ENCODE measurements at regions not wholly inside any gene's neighbourhood (a gene's known extent, or its start where the extent isn't known, plus 50 kb on each side); places are given as distances from the start of the nearest gene placed in this dataset.

DNA sequence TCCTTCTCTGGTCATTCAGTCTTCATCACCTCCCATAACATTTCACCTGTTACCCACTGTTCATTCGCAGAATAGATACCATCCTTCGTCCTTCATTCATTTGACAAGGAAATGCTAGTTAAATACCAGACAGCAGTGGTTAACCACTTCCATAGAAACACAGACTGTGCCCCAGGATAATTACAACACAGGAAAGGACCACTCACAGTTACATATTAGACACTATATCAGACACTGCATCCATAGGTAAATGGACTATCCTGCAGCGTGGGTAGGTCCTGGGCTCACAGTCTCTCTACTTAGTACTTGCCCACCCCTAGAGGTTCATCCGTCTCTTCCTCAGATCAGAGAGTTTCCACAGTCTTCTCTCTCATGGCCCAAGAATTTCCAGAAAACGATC lies 1044.6 kb downstream of the VRK1 start:
- FAIRE-seq = no peak
- no peak for DNase-seq (ENCODE audit: insufficient read length, low spot score)
- TF ChIP-seq POLR2A (IDR thresholded peaks at IDR 0.05; ENCODE audit: low read depth, low read length) = no peak

DNA sequence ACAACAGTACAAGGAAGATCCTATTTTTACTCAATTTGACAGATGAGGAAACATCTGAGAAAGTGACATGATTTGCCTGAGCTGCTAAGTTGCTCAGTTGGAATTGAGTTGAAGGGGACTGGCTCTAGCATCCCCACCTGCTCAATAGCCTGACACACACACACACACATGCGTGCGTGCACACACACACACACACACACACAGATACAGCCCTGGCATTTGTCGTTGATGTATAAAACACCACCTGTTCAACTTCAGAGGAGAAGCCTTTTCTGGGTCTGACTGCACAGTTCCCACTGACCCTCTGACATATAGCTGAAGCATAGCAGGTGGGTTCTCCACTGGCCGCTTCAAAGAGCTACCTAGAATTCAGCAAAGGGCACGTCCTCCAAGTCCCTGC lies 1045.9 kb downstream of the VRK1 start:
- no peak for FAIRE-seq
- no peak for TF ChIP-seq POLR2A (IDR thresholded peaks at IDR 0.05; ENCODE audit: low read depth, low read length)
- DNase-seq (ENCODE audit: insufficient read length, low spot score) = no peak

DNA sequence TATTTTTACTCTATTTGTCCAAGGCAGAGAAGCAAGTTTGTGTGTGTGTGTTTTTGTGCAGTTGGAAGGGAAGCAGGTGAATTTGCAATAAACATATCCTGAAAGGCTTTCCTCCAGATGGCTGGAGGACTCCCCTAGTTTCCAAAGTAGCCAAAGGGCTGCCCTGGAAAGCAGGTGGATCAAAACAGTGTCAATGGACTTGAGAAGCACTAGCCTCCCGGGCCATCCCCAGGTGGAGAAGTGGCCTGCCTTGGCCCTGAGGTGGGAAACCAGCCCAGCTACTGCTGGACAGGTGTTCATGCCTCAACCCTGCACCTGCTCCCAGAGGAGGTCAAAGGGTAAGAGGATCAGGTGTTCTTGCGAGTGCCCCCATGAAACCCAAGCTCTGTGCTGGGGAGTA lies 1046.9 kb downstream of the VRK1 start:
- TF ChIP-seq POLR2A (IDR thresholded peaks at IDR 0.05; ENCODE audit: low read depth, low read length) = no peak
- DNase-seq (ENCODE audit: insufficient read length, low spot score) (no peak), FAIRE-seq (no peak)

DNA sequence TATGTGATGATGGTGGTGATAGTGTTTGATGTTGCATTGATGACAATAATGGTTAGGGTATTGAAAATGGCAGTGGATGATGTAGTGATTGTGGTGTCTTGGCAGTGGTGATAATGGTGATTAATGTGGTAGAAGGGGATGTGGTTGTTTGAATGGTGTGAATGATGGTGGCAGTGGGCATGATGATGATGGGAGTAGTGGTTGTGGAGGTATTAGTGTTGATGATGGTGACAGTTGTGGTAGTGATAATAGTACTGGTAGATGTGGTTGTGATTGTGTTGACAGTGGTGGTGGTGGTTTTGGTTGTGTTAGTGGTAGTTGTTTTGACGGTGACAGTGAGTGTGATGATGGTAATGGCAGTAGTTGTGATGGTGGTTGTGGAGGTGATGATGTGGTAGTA lies 1049.0 kb downstream of the VRK1 start:
- FAIRE-seq = no peak
- TF ChIP-seq POLR2A (IDR thresholded peaks at IDR 0.05; ENCODE audit: low read depth, low read length) = no peak

DNA sequence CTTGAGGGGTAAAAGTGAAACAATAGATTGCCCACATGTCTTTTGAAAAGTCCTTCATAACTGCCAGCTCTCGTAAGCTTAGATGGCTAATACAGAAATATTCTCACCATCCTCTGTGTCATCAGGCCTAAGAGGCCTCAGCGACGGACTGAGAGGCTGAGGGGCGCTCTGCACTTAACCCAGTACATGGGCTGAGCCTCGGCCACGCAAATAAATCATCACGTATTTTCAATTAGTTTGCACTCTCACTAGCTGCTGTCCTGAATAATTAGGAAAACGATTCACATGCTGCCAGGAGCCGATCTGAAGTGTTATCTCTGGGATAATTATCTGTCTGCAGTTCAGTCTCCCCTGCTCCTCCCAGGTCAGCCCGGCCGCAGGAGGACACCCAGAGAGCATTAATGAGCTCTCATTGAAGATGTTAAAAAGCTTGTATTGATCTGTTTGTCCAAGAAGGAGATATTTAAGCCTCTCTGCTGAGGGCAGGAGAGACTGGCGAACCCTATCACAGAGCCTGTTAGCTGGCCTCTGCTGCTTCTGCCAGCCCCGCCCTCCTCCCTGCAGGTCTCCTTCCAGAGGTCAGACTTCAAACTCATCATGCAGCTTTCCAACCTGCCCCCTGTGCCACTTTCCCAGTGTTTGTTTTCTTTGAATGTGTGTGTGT lies 1051.3 kb downstream of the VRK1 start:
- FAIRE-seq (no peak), DNase-seq (ENCODE audit: insufficient read length, low spot score) (no peak)
- no peak for TF ChIP-seq POLR2A (IDR thresholded peaks at IDR 0.05; ENCODE audit: low read depth, low read length)

More for the DNA sequence above, 1049.0 kb downstream of the VRK1 start:
- no peak for DNase-seq (ENCODE audit: insufficient read length, low spot score)

DNA sequence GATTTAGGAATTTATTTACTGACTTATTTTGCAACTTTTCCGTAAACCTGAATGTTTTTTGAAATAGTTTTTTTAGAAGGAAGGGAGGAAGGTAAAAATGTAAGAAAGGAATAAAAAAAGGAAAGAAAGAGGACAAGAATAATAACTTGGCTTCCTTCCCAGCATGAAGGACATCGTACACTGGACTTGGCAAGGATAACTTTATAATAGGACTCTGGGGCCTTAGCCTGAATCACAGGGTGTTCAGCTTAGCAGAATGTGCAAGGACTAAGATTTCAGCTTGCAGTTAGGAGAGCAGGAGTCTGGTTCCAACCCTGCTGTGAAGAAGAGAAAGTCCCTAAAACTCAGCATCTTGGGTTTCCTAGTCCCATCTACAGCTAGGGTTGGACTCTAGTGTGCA lies 1053.3 kb downstream of the VRK1 start:
- DNase-seq (ENCODE audit: insufficient read length, low spot score) (no peak), FAIRE-seq (no peak)
- TF ChIP-seq POLR2A (IDR thresholded peaks at IDR 0.05; ENCODE audit: low read depth, low read length) = no peak

DNA sequence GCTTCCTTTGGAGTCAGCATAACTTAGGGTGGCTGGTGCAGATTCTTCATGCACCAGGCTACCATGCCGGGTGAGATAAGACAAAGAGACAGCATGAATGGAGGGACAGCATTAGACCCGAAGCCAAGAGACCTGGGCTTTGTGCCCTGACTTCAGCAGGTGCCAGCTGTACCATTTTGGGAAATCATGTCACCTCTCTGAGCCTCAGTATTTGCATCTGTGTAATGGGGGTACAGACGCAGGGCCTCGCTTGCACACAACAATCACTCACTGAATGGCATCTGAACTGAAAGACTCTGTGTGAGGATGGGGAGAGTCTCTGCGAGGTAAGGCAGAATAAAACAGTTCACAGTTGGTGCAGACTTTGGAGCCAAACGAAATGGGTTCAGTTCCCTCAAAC lies 1053.7 kb downstream of the VRK1 start:
- no peak for TF ChIP-seq POLR2A (IDR thresholded peaks at IDR 0.05; ENCODE audit: low read depth, low read length)
- DNase-seq (ENCODE audit: insufficient read length, low spot score) = no peak
- no peak for FAIRE-seq

DNA sequence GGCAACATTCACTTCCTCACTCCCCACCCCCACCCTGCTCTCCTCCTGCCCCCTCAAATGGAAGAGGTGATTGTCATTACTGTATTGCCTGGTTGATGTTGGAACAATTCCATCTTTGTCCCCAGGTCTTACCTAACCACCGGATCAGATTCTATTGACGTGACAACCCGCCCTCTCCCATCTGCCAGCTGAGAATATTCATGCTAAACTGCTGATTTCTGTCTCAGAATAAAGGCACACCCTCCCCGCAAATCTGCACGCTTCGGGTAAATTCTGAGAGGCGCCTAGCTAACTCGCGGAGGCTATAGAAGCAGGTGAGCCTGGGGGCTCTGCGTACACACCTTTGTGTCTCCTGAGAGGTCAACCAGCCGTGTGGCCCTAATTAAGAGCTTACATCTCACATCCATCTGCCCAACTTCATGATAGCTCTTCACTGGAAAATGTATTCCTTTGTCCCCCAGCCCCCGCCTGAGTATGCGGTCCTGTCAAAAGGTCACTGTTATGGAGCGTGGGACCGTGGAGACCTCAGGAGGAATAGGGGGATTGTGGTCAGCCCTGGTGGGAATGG lies 1054.3 kb downstream of the VRK1 start:
- no peak for FAIRE-seq
- TF ChIP-seq POLR2A (IDR thresholded peaks at IDR 0.05; ENCODE audit: low read depth, low read length) = no peak
- DNase-seq (ENCODE audit: insufficient read length, low spot score) = no peak

DNA sequence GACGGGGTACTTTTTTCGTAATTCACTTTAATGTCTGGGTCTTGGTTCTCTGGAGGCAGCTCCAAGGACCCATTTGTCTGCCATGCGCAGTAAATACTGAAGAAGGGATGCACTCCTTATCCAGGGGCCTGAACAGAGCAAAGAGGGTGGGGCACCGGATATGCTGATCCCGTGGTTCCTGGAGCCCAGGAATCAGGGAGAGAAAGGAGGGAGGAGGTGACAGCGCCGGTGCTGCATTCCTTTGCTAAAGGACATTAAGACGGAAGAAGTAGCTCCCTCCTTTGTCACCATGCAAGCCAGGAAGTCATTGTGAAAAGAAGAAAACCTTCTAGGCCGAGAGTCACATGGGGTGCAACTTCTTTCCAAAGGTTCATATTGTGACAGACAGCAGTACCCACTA lies 1057.7 kb downstream of the VRK1 start:
- no peak for TF ChIP-seq POLR2A (IDR thresholded peaks at IDR 0.05; ENCODE audit: low read depth, low read length)

DNA sequence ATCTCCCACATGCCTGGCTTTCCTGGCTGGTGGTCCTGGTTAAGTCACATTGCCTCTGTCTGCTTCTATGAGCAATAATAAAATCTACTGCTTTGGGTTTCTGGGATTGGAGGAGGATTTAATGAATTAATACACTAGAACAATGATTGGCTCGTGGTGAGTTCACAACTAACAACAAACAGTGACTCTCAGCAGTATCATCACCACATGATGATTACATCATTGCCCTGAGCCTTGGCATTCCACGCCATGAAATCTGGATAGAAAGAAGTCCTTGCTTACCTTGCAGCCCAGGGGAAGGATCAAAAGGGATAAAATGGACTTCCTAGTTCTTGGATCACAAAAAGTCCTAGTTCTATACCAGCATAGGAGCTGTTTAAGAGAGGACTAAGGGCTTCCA lies 1069.0 kb downstream of the VRK1 start:
- DNase-seq (ENCODE audit: insufficient read length, low spot score) = no peak
- no peak for FAIRE-seq
- TF ChIP-seq POLR2A (IDR thresholded peaks at IDR 0.05; ENCODE audit: low read depth, low read length) = no peak

More for the DNA sequence above, 1057.7 kb downstream of the VRK1 start:
- no peak for DNase-seq (ENCODE audit: insufficient read length, low spot score)
- no peak for FAIRE-seq

DNA sequence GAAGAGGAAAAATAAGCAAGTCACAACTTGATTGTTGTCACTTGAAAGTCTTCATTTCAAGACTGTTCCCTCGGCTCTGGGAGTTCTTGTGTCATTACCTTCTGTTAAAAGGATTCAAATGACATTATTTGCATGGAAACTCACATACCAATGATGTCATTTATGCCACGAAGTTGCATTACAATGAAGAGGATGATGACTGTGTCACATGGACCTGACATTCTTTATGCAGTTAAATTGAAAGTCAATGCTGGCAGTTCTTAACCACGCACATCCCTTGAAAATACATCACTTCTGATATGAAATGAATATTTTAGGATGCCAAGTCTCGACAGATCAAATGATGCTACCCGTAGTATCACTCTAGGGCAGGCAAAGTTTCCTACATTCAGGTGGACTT lies 1069.5 kb downstream of the VRK1 start:
- FAIRE-seq = no peak
- DNase-seq (ENCODE audit: insufficient read length, low spot score) = no peak
- TF ChIP-seq POLR2A (IDR thresholded peaks at IDR 0.05; ENCODE audit: low read depth, low read length) = no peak

DNA sequence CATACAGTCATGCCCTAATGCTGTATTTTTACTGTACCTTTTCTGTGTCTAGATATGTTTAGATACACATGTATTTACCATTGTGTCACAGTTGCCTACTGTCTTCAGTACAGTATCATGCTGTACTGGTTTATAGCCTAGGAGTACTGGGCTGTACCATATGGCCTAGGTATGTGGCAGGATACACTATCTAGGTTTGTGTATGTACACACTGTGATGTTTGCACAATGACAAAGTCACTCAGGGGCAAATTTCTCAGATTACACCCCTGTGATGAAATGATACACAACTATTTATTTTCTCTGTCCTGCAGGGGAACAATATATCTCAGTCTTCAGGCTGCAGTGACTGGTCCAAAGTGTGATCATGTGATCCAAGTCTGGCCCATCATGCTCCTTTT lies 1076.1 kb downstream of the VRK1 start:
- no peak for TF ChIP-seq POLR2A (IDR thresholded peaks at IDR 0.05; ENCODE audit: low read depth, low read length)
- DNase-seq (ENCODE audit: insufficient read length, low spot score) (no peak), FAIRE-seq (no peak)

DNA sequence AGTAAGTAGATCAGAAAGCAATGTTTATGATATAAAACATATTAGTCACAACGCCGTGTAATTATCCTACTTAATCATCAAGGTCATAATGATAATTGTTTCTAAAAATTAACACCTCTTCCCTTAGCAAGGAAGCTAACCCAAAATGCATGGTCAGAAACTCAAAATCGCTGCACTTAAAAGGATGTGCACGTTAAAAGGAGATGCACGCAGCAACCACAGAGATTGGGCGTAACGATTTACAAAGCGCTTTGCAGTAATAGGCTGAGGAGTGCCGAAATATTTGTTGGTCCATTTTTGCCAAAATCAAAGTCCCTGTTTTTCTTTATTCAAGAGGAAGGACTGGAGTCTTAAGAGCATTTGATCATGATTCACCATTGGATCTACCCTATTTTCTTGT lies 1077.2 kb downstream of the VRK1 start:
- FAIRE-seq (no peak), DNase-seq (ENCODE audit: insufficient read length, low spot score) (no peak)
- no peak for TF ChIP-seq POLR2A (IDR thresholded peaks at IDR 0.05; ENCODE audit: low read depth, low read length)

DNA sequence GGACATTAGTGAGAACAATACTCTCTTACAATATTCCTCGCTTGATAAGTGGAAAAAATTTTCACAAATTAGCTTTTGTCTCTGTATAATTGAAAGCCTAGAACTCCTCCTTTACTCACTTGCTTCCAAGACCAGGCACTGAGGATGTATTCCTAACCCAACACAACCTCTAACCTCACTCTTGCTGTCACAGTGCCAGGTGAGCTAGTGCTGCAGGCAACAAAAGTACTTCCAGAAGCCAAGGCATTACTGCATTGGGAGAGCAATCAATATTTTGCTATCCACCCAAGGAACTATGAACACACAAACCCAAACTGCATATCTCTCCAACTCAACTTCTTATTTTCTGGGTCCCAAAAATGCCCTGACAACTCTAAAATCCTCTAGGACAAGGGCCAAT lies 1081.0 kb downstream of the VRK1 start:
- no peak for FAIRE-seq
- no peak for DNase-seq (ENCODE audit: insufficient read length, low spot score)
- TF ChIP-seq POLR2A (IDR thresholded peaks at IDR 0.05; ENCODE audit: low read depth, low read length) = no peak

DNA sequence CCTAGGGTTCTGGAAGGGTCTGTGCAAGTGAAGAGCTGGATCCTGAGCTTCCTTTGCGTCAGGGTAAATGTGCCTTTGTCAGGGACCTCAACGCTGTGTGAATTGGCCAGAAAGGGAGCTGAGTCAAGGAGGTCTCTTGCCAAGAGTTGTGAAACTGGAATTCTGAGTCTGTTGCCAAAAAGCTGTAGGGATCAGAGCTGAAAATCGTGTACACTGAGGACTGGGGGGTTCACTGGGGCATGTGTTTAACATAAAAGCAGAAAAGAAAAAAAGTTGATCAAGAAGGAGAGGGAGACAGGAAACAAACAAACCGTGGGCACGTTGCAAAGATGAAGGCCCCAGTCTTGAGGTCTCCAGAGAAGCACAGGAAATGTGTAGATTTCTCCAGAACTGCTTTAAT lies 1081.5 kb downstream of the VRK1 start:
- FAIRE-seq (no peak), DNase-seq (ENCODE audit: insufficient read length, low spot score) (no peak)
- TF ChIP-seq POLR2A (IDR thresholded peaks at IDR 0.05; ENCODE audit: low read depth, low read length) = no peak

Data from H54 (cell line).